Keratinocyte (primary cell): ENCODE measurements at regions not wholly inside any gene's neighbourhood (a gene's known extent, or its start where the extent isn't known, plus 50 kb on each side); places are given as distances from the start of the nearest gene placed in this dataset.
"Not testable (repeated sequence)": the region's sequence is repeated elsewhere in the genome, so short reads cannot be mapped to it uniquely, and the experiment has no call there.

Experiments
- EZH2 ChIP-seq: IDR thresholded peaks from one replicate; pipeline ENCODE4 v1.6.1; 2012; ENCODE audit warnings: inconsistent platforms, mild to moderate bottlenecking, low read length, moderate library complexity
- TF ChIP-seq, protein P1 (sequence below), 3 experiments: IDR thresholded peaks in 1 of 3; conservative IDR thresholded peaks in 1 of 3; optimal IDR thresholded peaks in 1 of 3; 2 replicates in 2 of 3; 3 replicates in 1 of 3; pipeline versions ENCODE3 to v1.5.1; 2011; ENCODE audit warnings: low read length in 3 of 3, mild to moderate bottlenecking in 3 of 3, moderate library complexity in 2 of 3, control low read depth in 1 of 3, inconsistent platforms in 1 of 3; ENCODE audit not compliant: insufficient read depth in 2 of 3; ENCODE audit errors: extremely low read depth in 1 of 3

DNA sequence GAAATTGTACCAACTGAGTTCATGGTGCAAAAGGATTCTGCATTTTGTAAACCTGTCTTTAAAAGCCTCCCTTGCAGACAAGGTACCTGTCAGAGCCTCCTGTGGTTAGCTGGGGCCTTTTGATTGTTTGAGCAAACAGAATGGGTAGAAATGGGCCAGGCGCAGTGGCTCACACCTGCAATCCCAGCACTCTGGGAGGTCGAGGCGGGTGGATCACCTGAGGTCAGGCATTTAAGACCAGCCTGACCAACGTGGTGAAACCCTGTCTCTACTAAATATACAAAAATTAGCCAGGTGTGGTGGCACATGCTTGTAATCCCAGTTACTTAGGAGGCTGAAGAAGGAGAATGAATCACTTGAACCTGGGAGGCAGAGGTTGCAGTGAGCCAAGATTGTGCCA, 332.9 kb upstream of the ID2 start:
- TF ChIP-seq, protein P1, sequence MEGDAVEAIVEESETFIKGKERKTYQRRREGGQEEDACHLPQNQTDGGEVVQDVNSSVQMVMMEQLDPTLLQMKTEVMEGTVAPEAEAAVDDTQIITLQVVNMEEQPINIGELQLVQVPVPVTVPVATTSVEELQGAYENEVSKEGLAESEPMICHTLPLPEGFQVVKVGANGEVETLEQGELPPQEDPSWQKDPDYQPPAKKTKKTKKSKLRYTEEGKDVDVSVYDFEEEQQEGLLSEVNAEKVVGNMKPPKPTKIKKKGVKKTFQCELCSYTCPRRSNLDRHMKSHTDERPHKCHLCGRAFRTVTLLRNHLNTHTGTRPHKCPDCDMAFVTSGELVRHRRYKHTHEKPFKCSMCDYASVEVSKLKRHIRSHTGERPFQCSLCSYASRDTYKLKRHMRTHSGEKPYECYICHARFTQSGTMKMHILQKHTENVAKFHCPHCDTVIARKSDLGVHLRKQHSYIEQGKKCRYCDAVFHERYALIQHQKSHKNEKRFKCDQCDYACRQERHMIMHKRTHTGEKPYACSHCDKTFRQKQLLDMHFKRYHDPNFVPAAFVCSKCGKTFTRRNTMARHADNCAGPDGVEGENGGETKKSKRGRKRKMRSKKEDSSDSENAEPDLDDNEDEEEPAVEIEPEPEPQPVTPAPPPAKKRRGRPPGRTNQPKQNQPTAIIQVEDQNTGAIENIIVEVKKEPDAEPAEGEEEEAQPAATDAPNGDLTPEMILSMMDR (optimal IDR thresholded peaks at IDR 0.05 in 1 of 3, IDR thresholded peaks at IDR 0.05 in 1 of 3, conservative IDR thresholded peaks at IDR 0.05 in 1 of 3; ENCODE audit: extremely low read depth in 1 of 3, insufficient read depth in 2 of 3, low read length in 3 of 3), result not testable (repeated sequence)
- not testable (repeated sequence) for TF ChIP-seq EZH2
